Natural killer cell (primary cell): ENCODE measurements at regions not wholly inside any gene's neighbourhood (a gene's known extent, or its start where the extent isn't known, plus 50 kb on each side); places are given as distances from the start of the nearest gene placed in this dataset.
A peak's percentile ranks its signal among the peaks of the same experiment; 100 is the strongest.

Source experiments
- ATAC-seq, 3 donors: fragments of 150-1000 bp in 2 of 3; fragments of 200-7000 bp in 1 of 3; cut with Tn5 transposase; 1 replicate in 1 of 3; 2 replicates in 2 of 3; pipeline ENCODE4 v1.10.0; 2021; ENCODE audit warnings: mild to moderate bottlenecking in 2 of 3, moderate library complexity in 2 of 3
- DNase-seq, 2 donors: peaks; one replicate each; pipeline versions ENCODE4 v3.0.0 to v3.0.0-alpha.2; 2013 to 2021; ENCODE audit warnings: mixed read lengths in 1 of 2
- H3K27ac ChIP-seq: one replicate; pipeline ENCODE4 v1.5.1; 2013; ENCODE audit warnings: mild to moderate bottlenecking, low read length
- H3K27me3 ChIP-seq: one replicate; pipeline ENCODE4 v1.6.1; 2013; ENCODE audit warnings: low read length; ENCODE audit not compliant: control insufficient read depth, insufficient read depth
- H3K36me3 ChIP-seq: one replicate; pipeline ENCODE4 v1.6.1; 2013; ENCODE audit warnings: low read length; ENCODE audit not compliant: control insufficient read depth, insufficient read depth
- H3K4me1 ChIP-seq: one replicate; pipeline ENCODE4 v1.6.1; 2013; ENCODE audit warnings: low read length; ENCODE audit not compliant: control insufficient read depth, insufficient read depth
- H3K4me3 ChIP-seq: one replicate; pipeline ENCODE4 v1.5.1; 2013; ENCODE audit warnings: low read length
- H3K9me3 ChIP-seq: one replicate; pipeline ENCODE4 v1.6.1; 2013; ENCODE audit warnings: low read length; ENCODE audit not compliant: control insufficient read depth, insufficient read depth
- H3K27ac Mint-ChIP-seq, 2 donors: one replicate each; pipeline ENCODE4 v1.8.0; 2022; ENCODE audit warnings: mild to moderate bottlenecking in 2 of 2, mixed read lengths in 2 of 2, moderate library complexity in 1 of 2
- H3K27me3 Mint-ChIP-seq, 2 donors: one replicate each; pipeline ENCODE4 v1.8.0; 2022; ENCODE audit warnings: low read depth in 2 of 2, mixed read lengths in 2 of 2
- H3K36me3 Mint-ChIP-seq: one replicate; pipeline ENCODE4 v1.8.0; 2022; ENCODE audit warnings: mixed read lengths
- H3K4me1 Mint-ChIP-seq, 2 donors: one replicate each; pipeline ENCODE4 v1.8.0; 2022; ENCODE audit warnings: mixed read lengths in 2 of 2
- H3K4me3 Mint-ChIP-seq: one replicate; pipeline ENCODE4 v1.8.0; 2022; ENCODE audit warnings: mild to moderate bottlenecking, moderate library complexity, mixed read lengths
- H3K9me3 Mint-ChIP-seq, 2 donors: one replicate each; pipeline ENCODE4 v1.8.0; 2022; ENCODE audit warnings: mixed read lengths in 2 of 2
- CTCF ChIP-seq: fragments of 200-600 bp; IDR thresholded peaks from one replicate; pipeline ENCODE4 v1.8.0; 2022; ENCODE audit warnings: antibody characterized with exemption
- WGBS: methylation state at CpG from one replicate; pipeline ENCODE4 v1.1.7; 2013; ENCODE audit warnings: missing lambda C conversion rate; ENCODE audit not compliant: insufficient coverage; 5-methylcytosine and 5-hydroxymethylcytosine counted together
- intact Hi-C: fragments of 100-400 bp; cut with micrococcal nuclease; formaldehyde crosslinking; loops from one replicate; pipeline ENCODE4 v1.14.2; 2022

- no peak overlapping the region for H3K4me3 Mint-ChIP-seq
- H3K27me3 Mint-ChIP-seq, result peaks cover 9 to 16% of the 10 kb centered on the region in 2 donors
- no peaks in the 10 kb centered on the region for H3K36me3 Mint-ChIP-seq
- H3K27me3 ChIP-seq, result no peaks in the 10 kb centered on the region
- ATAC-seq, result peak in 1 of 3 donors; percentile 54
- no peaks in the 10 kb centered on the region for H3K4me1 ChIP-seq
- no peaks in the 10 kb centered on the region for H3K9me3 Mint-ChIP-seq
- H3K4me1 Mint-ChIP-seq, result peaks cover 0 to 7% of the 10 kb centered on the region in 2 donors
- 59% methylated on average over 3 of the region's 4 CpGs for WGBS
- DNase-seq, result no peak
- no peaks in the 10 kb centered on the region for H3K36me3 ChIP-seq
- no peak for TF ChIP-seq CTCF
- H3K27ac Mint-ChIP-seq, result no peak overlapping the region
- intact Hi-C loops, result no loop called here
- H3K4me3 ChIP-seq, result no peak overlapping the region
- H3K27ac ChIP-seq, result no peak overlapping the region
- no peaks in the 10 kb centered on the region for H3K9me3 ChIP-seq
Measured at GRCh38 chr1:185632659-185633423, 101.3 kb upstream of the HMCN1 start.

- Histone ChIP-seq H3K36me3 (no peaks in the 10 kb centered on the region), H3K9me3 (no peaks in the 10 kb centered on the region), H3K27me3 (no peaks in the 10 kb centered on the region), H3K4me1 (no peaks in the 10 kb centered on the region), H3K4me3 (no peak overlapping the region), H3K27ac (no peak overlapping the region)
- no CpG with 5 or more reads among the region's 1 CpG for WGBS
- no peak for ATAC-seq
- H3K9me3 Mint-ChIP-seq, result no peaks in the 10 kb centered on the region
- H3K27ac Mint-ChIP-seq, result no peak overlapping the region
- no peak overlapping the region for H3K4me3 Mint-ChIP-seq
- TF ChIP-seq CTCF, result no peak
- intact Hi-C loops, result no loop called here
- no peaks in the 10 kb centered on the region for H3K36me3 Mint-ChIP-seq
- DNase-seq, result no peak
- H3K4me1 Mint-ChIP-seq, result peaks cover 0 to 5% of the 10 kb centered on the region in 2 donors
- peaks cover 6 to 9% of the 10 kb centered on the region in 2 donors for H3K27me3 Mint-ChIP-seq
Measured at GRCh38 chr1:185631843-185632242, 102.3 kb upstream of the HMCN1 start.

DNA sequence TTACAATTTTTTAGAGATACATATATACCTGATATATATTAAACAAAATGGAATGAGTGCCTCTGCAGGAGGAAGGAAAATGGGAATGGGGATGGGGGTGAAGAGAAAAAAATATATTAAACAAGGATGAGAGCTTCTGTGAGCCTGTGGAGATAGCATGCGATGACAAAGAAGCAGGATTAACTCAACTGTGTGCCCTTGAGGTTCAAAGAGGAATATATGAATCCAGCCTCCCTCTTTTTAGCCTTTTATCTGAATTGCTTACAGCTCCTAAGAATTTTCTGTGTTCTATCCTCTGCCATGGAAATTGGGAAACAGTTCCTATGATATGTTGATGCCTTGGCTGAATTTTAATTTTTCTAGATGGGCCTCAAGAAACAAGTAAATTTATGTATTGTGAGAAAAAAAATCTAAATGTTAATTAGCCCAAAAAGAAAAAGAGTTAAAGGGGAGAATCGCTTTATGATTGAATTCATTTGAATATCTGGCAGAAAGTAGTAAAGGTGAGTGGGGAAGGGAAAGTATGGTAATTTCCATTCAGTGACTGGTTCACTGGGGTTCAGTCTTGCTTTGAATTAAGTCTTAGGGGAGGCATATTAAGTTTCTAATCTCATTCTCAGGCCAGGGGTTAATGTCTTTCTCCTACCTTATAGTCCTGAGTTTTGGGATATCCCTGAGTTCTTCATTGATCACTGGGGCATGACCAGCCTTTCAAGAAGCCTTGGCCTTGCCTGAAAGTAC is 106.3 kb upstream of the HMCN1 start:
- Histone ChIP-seq H3K9me3 (no peaks in the 10 kb centered on the region), H3K4me1 (no peaks in the 10 kb centered on the region), H3K36me3 (no peaks in the 10 kb centered on the region), H3K4me3 (no peak overlapping the region), H3K27ac (no peak overlapping the region), H3K27me3 (no peaks in the 10 kb centered on the region)
- no peak for TF ChIP-seq CTCF
- Mint-ChIP-seq H3K36me3 (no peaks in the 10 kb centered on the region), H3K4me3 (no peak overlapping the region), H3K27me3 (no peaks in the 10 kb centered on the region), H3K4me1 (no peaks in the 10 kb centered on the region), H3K27ac (no peak overlapping the region), H3K9me3 (no peaks in the 10 kb centered on the region)
- intact Hi-C loops, result no loop called here
- 88% methylated on average over 2 of the region's 2 CpGs for WGBS
- no peak for ATAC-seq
- DNase-seq, result no peak
